GM19395 (cell line): ENCODE measurements at regions not wholly inside any gene's neighbourhood (a gene's known extent, or its start where the extent isn't known, plus 50 kb on each side); places are given as distances from the start of the nearest gene placed in this dataset.

Experiments
- ATAC-seq: cut with Tn5 transposase; IDR thresholded peaks from one replicate; pipeline ENCODE4 v1.9.1; 2021; ENCODE audit warnings: mild to moderate bottlenecking, moderate library complexity; ENCODE audit not compliant: unreplicated experiment

DNA sequence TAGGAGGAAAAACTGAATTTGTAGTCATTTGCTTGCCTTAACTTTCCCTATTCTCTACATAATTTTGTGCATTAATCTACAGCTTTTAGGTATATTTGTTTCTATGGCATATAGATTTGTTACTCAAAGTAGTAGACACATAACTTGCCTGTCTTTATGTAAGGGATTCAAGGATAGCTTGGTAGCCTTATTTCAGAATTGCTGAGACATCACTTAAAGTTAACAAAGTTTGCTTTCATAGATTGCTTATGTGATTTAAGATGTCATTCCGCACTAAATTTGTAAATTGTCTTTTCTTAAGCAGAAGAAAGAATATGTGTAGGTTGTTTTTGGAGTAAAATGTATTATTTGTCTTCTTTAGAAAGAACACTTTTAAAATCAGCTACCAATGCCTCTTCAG, 477.7 kb upstream of the NOVA1 start:
- no peak for ATAC-seq

- no peak for ATAC-seq
These were observed 479.4 kb upstream of the NOVA1 start for GRCh38 chr14:27077214-27077613.

- ATAC-seq: no peak
These were observed 479.9 kb upstream of the NOVA1 start for GRCh38 chr14:27077710-27078109.

DNA sequence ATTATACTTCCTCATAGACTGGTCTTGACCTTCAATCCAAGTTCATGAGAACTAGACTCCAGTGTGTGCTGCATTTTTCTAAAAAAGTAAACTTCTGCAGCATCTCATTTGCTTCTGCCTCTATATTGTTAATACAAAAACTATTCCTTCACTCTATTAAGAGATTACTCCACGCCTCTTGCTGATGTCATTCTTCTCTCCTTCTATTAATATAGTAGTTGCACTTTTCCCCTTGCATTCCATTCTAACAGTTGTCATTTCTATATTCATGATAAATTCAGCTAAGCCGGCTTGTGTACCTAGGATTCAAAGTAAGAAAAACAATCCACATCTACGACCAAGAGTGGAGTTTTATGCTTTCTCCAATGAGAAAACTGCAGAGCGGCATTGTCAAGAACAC, 480.4 kb upstream of the NOVA1 start:
- no peak for ATAC-seq

DNA sequence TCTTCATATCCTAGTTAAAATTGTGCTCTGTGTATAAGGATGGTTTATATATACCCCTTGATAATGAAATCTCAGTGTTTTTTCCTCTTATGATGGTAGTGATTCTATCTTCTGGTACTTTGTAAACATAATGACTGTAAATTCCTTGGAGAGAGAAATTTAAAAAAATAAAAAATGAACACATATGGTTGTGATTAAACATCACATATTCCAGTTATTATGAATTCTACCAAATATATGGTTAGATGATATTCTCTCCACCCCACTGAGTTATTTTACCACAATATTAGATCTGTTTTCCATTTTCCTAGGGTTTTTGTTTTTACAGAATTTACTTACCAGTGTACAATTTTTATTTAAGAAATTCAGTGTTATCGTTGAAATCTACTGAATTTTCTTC, 481.9 kb upstream of the NOVA1 start:
- no peak for ATAC-seq

GRCh38 chr14:27085500-27085899, 487.7 kb upstream of the NOVA1 start:
- ATAC-seq: no peak

DNA sequence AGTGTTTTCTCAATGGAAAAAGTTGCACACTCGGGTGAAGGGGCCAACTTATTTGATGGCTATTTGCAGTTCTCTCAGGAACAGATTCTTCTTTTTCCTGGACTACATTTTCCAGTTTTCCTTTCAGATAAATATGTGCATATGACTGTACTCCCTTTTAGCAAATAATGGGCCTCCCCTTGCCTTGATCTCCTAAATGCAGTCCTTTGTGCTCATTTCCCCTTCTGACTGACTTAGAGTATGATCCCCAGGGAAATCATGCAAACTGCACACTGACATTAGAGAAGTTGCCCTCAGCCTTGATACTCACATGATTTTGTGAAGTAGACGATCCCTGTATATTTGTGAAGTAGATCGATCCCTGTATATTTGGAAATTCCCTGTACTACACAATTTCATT, 492.9 kb upstream of the NOVA1 start:
- no peak for ATAC-seq

DNA sequence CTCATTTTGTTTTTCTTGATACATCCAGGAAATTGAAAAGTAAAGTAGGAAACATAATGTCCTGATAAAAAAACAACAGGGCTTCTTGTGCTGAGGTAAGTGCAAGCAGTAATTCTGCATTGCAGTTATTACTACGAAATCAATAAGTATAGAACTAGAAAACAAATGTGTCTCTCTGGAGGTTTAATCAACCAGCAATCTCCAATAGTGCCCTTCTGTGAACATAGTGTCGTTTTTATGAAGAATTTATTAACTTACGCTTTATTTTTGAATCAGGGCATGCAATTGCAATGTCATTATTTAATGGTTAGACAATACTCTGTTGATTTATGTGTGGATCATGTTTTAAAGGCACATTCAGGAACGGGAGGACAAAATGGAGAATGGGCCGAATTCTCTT, 494.1 kb upstream of the NOVA1 start:
- ATAC-seq: no peak

DNA sequence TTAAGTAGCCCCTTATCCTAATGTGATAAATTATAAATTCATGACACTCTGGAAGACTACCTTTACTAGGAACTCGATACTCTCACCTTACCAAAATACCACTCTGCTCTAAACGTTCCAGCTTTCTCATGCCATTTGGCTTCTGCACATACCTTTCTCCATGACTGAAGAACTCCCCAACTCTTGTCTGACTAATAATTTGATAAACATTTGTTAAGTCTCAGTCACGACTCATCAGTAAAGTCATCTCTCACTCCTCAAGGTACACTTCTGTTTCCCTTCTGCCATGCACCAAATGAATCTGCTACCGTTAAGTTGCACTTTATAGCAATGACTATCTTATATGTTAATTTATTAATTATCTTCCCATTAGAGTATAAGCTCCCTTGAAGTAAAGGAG, 498.3 kb upstream of the NOVA1 start:
- ATAC-seq: no peak

GRCh38 chr14:27098451-27098850, 500.6 kb upstream of the NOVA1 start:
- ATAC-seq: no peak

DNA sequence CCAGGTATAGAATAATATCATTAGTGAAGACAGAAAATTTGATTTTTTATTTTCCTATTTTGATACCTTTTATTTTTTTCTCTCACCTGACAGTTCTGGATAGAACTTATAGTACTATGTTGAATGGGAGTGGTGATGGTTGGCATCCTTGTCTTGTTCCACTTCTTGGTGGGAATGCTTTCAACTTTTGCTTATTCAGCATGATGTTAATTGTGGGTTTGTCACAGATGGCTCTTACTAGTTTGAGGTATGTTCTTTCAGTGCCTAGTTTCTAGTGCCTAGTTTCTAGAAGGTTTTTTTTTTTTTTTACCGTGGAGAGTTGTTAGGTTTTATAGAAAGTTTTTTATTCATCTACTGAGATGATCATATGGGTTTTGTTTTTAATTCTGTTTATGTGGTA, 516.3 kb upstream of the NOVA1 start:
- no peak for ATAC-seq

DNA sequence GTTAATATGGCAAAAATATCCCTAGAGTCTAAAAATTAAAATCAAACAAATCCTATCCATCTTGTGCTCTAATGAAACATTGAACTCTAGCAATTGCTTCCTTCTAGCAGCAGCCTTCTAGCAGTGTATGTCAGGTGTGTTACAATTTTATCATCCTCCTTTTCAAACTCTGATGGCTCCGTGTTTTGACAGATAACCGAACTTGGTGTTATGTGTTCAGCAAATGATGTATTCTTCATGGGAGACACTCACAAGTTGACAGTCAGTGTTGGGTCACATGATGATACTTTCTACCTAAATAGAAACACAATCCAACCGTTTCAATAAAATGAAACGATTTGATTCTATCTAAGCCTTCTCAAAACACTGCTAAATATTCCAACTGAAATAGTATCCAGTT, 525.3 kb upstream of the NOVA1 start:
- no peak for ATAC-seq

- no peak for ATAC-seq
These were observed 530.0 kb upstream of the NOVA1 start for GRCh38 chr14:27127838-27128237.

DNA sequence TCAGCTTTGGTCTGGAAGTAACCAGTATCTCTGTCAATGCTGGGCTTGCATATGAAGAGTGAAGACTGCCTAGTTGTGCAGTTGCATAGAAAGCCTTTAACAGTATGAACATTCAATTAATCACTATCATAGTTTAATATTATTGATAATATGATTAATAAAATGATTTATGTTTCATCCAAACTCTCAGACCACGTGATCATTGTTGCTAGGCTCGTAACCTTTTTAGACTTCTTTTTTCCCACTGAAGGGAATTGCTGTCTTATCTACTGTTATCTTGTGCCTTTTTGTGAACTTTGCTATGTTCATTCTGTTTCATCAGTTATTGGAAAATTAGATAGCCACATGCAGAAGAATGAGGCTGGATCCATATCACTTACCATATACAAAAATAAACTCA, 536.4 kb upstream of the NOVA1 start:
- ATAC-seq: no peak

- no peak for ATAC-seq
These were observed 547.3 kb upstream of the NOVA1 start for GRCh38 chr14:27145170-27145569.

DNA sequence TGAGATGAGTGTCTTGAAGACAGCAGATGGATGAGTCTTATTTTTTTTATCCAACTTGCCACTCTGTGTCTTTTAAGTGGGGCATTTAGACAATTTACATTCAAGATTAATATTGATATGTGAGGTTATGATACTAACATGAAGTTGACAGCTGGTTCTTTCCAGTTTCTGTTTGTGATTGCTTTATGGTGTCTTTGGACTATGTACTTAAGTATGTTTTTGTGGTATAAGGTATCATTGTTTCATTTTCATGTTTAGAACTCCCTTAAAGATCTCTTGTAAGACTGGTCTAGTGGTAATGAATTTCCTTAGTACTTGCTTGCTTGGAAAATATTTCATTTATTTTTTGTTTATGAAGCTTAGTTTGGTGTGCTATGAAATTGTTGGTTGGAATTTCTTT, 550.3 kb upstream of the NOVA1 start:
- ATAC-seq: no peak

DNA sequence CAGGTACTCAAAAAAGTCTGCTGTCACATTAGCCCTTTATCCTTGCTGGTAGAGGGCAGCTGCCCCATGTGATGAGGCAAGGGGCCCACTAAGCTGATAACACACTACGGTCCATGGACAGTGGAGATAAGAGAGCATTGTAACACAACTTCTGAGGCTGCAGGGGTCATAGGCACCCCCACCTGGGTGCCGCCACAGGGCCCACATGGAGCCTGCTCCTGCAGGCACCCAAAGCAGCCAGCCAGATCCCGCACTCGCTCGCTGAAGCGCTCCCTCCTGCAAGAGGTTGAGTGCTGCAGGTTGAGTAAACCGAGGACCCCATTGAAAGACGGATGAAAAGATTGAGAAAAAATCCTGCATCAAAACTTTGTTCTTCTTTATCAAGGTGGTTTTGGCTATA, 566.3 kb upstream of the NOVA1 start:
- no peak for ATAC-seq

- no peak for ATAC-seq
These were observed 577.7 kb upstream of the NOVA1 start for GRCh38 chr14:27175489-27175888.

DNA sequence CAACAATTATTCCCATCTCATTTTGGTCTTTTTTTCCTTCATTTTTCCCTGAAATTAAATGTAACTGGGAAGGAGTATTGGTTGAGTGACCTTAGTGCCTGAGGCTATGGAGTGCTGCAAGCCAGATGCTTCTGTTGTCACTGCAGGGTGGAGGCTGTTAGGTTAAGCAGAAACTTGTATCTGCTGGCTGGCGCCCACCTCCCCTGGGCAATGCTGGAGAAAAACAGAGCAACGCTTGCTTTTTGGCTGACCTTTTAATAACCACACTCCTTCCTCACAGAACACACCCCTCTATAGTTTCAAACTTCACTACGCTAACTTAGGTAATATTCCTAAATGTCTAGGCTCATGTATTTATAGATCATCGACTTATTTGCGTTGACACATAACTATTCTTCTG, 583.5 kb upstream of the NOVA1 start:
- no peak for ATAC-seq

- ATAC-seq: no peak
These were observed 586.6 kb upstream of the NOVA1 start for GRCh38 chr14:27184427-27184826.

DNA sequence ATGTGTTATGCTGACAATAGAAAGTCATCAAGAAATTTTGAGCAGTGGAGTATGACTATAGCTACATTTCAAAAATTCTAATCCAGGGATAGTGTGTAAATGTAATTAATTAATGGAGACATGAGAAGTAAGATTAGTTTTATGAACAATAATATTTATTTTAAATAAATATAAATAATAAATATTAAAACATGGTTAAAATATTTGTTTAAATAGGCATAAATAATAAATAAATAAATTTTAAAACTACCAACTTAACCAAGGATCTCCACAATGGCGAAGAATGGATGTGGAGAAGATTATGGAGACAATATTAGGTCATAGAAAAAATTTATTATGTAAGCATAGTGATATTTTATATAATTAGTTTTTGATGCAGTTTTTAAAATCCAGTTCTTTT, 588.2 kb upstream of the NOVA1 start:
- no peak for ATAC-seq

- ATAC-seq: no peak
These were observed 589.3 kb upstream of the NOVA1 start for GRCh38 chr14:27187136-27187535.

DNA sequence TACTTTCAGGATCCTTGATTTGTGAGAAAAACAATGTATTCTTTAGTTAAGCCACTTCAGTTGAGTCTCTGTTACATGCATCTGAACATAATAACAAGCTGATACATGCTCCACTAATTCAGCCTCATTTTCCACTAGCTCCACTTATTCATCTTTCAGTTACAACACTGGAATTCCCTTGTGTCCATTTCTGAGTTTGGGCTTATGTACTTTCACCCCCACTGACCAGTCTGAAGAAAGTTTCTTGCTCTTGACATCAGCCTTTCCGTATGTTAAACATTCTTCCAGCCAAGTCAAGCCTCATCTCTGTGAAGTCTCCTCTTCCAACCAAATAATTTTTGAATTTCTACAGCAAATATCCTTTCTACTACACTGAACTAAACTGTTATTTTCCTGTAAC, 592.5 kb upstream of the NOVA1 start:
- no peak for ATAC-seq

DNA sequence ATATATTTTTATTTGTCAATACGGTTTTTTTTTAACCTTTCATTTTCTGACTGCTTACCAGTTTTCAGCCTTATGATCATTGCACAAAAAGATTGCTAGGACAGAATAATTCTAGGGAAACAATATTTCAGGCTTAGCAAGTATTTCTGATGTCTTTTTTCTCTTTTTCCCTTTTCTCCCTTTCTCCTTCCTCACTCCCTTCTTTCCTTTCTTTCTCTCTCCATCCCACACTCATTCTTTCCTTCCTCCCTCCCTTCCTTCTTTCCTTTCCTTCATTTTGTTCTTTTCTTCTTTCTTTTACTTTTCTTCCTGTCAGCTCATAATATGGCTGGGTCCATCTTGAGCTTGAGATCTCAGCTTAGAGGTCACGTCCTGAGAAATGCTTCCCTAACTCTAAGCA, 601.4 kb upstream of the NOVA1 start:
- ATAC-seq: no peak
